ENCODE measurements at regions not wholly inside any gene's neighbourhood (a gene's known extent, or its start where the extent isn't known, plus 50 kb on each side); places are given as distances from the start of the nearest gene placed in this dataset.

DNA sequence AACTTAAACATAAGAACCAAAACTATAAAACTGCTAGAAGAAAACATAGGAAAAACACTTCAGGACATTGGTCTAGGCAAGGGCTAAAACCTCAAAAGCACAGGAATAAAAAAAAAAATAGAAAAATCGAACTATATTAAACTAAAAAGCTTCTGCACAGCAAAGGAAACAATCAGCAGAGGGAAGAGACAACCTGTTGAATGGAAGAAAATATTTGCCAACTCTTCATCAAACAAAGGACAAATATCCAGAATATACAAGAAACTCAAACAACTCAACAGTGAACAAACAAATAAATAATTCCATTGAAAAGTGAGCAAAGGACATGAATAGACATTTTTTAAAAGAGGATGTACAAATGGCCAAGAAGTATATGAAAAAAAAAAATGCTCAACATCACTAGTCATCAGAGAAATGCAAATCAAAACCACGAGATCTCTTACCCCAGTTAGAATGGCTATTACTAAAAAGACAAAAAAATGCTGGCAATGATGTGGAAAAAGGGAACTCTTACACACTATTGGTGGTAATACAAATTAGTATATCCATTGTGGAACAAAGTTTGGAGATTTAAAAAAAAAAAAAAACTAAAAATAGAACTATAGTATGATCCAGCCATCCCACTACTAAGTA is 152.0 kb downstream of the NDUFA12 start:
- TF ChIP-seq, protein P1, sequence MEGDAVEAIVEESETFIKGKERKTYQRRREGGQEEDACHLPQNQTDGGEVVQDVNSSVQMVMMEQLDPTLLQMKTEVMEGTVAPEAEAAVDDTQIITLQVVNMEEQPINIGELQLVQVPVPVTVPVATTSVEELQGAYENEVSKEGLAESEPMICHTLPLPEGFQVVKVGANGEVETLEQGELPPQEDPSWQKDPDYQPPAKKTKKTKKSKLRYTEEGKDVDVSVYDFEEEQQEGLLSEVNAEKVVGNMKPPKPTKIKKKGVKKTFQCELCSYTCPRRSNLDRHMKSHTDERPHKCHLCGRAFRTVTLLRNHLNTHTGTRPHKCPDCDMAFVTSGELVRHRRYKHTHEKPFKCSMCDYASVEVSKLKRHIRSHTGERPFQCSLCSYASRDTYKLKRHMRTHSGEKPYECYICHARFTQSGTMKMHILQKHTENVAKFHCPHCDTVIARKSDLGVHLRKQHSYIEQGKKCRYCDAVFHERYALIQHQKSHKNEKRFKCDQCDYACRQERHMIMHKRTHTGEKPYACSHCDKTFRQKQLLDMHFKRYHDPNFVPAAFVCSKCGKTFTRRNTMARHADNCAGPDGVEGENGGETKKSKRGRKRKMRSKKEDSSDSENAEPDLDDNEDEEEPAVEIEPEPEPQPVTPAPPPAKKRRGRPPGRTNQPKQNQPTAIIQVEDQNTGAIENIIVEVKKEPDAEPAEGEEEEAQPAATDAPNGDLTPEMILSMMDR (IDR thresholded peaks at IDR 0.05; ENCODE audit: insufficient read depth, low read length, poor library complexity, severe bottlenecking): no peak
- TF ChIP-seq EZH2phosphoT487 (conservative IDR thresholded peaks at IDR 0.05; ENCODE audit: low read length): no peak
